GM12865 (cell line): ENCODE measurements at regions not wholly inside any gene's neighbourhood (a gene's known extent, or its start where the extent isn't known, plus 50 kb on each side); places are given as distances from the start of the nearest gene placed in this dataset.

Experiments used
- DNase-seq: peaks from one replicate; pipeline ENCODE4 v3.0.0; 2010; ENCODE audit warnings: low read depth
- H3K4me3 ChIP-seq: 2 replicates; pipeline ENCODE4 v1.5.1; 2011; ENCODE audit warnings: mild to moderate bottlenecking, low read depth, low read length, control low read depth
- TF ChIP-seq, protein P1 (sequence below): IDR thresholded peaks from 2 replicates; pipeline ENCODE4 v1.5.1; 2011; ENCODE audit warnings: low read length, control low read depth, low read depth, inconsistent platforms; ENCODE audit not compliant: insufficient read depth; ENCODE audit errors: missing control alignments

DNA sequence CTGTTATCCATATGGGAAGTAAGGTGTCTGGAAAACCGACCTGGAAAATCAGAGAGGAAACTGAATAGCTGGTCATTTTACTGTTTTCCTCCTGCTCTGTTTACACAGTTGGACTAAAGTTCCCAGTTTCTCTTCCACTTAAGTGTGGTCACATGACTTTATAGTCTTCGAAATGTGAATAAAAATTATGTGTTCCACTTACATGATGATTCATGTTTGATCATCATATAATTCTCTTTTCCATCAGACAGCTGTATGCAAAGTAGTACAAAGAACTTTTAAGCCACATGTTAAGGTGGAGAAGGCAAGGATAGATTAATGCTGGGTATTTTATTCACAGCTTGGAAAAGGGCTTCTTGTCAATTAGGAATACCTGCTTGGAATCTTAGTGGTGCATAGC lies 525.5 kb upstream of the BCHE start:
- no peak for DNase-seq
- TF ChIP-seq, protein P1, sequence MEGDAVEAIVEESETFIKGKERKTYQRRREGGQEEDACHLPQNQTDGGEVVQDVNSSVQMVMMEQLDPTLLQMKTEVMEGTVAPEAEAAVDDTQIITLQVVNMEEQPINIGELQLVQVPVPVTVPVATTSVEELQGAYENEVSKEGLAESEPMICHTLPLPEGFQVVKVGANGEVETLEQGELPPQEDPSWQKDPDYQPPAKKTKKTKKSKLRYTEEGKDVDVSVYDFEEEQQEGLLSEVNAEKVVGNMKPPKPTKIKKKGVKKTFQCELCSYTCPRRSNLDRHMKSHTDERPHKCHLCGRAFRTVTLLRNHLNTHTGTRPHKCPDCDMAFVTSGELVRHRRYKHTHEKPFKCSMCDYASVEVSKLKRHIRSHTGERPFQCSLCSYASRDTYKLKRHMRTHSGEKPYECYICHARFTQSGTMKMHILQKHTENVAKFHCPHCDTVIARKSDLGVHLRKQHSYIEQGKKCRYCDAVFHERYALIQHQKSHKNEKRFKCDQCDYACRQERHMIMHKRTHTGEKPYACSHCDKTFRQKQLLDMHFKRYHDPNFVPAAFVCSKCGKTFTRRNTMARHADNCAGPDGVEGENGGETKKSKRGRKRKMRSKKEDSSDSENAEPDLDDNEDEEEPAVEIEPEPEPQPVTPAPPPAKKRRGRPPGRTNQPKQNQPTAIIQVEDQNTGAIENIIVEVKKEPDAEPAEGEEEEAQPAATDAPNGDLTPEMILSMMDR = no peak

DNA sequence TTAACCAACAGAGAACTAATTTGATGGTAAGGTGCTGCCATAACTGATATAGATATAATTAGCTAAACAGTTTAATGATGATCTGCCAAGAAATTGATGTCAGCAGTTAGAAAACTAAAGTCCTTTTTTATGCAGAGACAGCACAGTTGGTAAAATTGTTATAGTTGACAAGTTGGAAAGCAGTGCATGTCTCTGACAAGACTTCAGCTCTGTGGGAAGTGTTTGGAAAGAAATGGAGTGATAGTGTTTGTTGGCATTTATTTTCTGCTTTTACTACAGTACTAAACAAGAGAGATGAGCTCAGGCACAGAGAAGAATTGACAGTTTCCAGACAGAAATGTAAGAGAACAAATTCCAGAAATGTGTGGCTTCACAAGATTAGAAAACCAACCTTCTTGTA lies 523.5 kb upstream of the BCHE start:
- no peak overlapping the region for H3K4me3 ChIP-seq
- no peak for DNase-seq
- TF ChIP-seq, protein P1 = no peak

More for the DNA sequence above, 525.5 kb upstream of the BCHE start:
- H3K4me3 ChIP-seq = no peak overlapping the region

DNA sequence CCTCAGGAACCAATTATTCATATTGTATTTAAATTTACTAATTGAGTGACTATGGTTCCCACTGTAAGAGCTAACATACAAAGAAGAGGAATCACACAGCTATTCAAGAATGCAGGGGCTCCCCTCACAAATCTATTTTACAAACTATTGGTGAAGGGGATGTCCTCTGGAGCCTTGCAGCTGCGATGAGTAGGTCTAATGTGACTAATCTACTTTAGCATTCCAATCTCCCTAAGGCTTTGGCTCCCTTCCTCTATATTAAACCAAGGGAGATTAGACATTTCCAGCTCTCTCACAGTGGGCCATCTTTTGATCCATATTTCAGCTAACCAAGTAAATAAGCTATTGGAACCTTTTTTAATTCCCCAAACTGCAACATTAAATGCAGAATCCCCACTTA lies 514.2 kb upstream of the BCHE start:
- no peak for DNase-seq
- TF ChIP-seq, protein P1 = no peak
- no peak overlapping the region for H3K4me3 ChIP-seq

DNA sequence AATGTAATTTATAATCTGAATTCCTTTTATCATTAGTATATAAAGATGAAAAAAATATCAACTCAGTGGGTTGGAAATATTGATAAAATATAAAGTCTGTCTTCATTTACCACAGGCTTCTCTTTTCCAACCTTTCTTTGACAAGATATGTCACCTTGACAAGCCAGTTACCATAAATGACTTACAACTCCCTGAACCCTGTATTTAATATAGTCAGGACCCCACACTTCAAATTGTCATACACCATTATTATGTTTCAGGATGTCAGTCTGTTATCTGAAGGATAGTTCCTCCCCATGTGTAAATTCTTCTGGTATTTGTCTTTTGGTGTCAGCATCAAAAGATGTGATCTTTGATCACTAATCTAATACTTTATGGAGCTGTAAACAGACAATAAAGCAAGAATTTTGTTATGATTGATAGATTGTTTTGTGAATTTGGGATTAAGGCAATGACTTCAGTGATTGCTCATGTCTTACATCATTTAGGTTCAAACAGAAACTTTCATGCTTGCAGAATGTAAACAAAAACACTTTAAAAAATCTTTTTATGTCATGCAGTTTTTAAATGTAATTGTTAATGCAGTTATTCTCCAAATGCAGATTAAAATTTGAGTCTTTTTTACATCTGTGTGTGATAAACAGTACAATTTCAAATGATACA lies 503.5 kb upstream of the BCHE start:
- TF ChIP-seq, protein P1 = no peak
- DNase-seq = no peak
- no peak overlapping the region for H3K4me3 ChIP-seq

DNA sequence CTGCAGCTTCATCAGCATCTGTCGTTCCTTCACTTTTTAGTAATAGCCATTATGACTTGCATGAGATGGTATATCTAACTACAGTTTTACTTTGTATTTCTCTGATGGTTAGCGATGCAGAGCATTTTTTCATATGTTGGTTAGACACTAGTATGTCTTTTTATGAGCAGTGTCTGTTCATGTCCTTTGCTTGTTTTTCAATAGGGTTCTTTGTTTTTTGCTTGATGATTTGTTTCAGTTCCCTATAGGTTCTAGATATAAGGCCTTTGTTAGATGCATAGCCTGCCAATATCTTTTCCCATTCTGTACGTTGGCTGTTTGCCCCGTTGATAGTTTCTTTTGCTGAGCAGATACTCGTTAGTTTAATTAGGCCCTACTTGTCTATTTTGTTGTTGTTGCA lies 487.2 kb upstream of the BCHE start:
- no peak overlapping the region for H3K4me3 ChIP-seq
- TF ChIP-seq, protein P1 = no peak
- no peak for DNase-seq

DNA sequence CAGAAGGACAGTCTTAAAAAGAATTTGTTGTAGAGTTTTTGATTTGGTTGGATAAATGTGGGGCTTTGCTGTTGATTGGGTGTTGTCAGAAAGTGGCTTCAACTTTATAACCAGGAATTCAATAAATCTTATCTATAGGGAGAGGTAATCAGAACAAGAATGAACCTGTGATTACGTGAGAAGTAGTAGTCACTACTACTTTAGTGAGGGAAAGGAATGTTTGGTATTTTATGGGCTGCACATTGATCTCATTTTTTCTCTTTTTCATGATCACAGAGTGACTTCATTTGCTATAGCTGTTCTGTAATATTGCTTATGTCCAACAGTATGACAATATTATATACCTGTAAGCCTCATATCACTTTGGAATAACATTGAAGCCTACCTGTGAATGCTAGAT lies 485.2 kb upstream of the BCHE start:
- TF ChIP-seq, protein P1 = no peak
- no peak overlapping the region for H3K4me3 ChIP-seq
- no peak for DNase-seq

DNA sequence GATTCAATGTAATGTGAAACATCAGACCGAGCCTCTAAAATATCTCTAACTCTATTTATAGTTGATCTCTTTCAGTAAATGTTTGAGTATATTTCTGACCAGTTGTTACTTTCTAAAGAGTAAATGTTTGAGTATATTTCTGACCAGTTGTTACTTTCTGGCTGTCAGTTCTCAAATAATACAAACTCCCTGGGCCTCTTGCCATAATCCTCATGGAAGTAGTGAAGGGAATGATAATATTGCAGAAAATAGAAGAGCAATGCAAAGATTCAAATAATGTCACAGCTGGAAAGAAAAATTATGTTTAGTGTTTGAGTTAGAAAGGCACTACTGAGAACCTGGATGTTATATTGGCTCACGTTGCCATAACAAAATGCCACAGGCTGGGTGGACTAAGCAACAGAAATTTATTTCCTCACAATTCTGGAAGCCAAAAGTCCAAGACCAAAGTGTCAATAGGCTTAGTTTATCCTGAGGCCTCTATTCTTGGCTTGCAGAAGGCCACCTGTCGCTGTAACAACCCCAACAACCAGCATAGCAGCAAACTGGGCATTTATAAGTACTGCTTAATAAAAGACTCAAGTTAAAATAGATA lies 470.6 kb upstream of the BCHE start:
- no peak for DNase-seq
- TF ChIP-seq, protein P1 = no peak
- no peak overlapping the region for H3K4me3 ChIP-seq
